HepG2 (cell line): ENCODE measurements at regions not wholly inside any gene's neighbourhood (a gene's known extent, or its start where the extent isn't known, plus 50 kb on each side); places are given as distances from the start of the nearest gene placed in this dataset.

Experiments used
- ATAC-seq: fragments of 200-7000 bp; cut with Tn5 transposase; 3 replicates; pipeline ENCODE4 v1.9.1; 2020; ENCODE audit warnings: mild to moderate bottlenecking, moderate library complexity
- BruUV-seq: library from RNA; stranded (reverse); fragments of 400-500 nt; replicated peaks from 2 replicates; lab custom pipeline; 2021; lab: Mats Ljungman, UMichigan
- CTCF ChIA-PET: fragments of 300-600 bp; formaldehyde crosslinking; extraction: SDS; loops from one replicate; lab custom pipeline; 2021; ENCODE audit warnings: low total read pairs, inconsistent platforms, low intra/inter-chr PET ratio; lab: Yijun Ruan, JAX
- POLR2A ChIA-PET: fragments of 350-600 bp; sonication (Branson Sonifier 250); formaldehyde crosslinking; loops from one replicate; lab custom pipeline; 2020; ENCODE audit warnings: antibody characterized with exemption, inconsistent platforms; lab: Yijun Ruan, JAX
- DNase-seq: peaks from one replicate; pipeline ENCODE4 v3.0.0-alpha.2; 2015; ENCODE audit warnings: low spot score
- FAIRE-seq: peaks from 3 replicates; lab custom pipeline; 2011; peaks lifted over from hg19 to GRCh38; lab: Jason Lieb, UNC
- H2AFZ ChIP-seq: one replicate; pipeline ENCODE4 v1.6.1; 2011; ENCODE audit warnings: low read length, inconsistent platforms
- H3K27ac ChIP-seq: fragments of 300-600 bp; 3 replicates; pipeline ENCODE4 v1.8.0; 2011; ENCODE audit warnings: mixed run types, mild to moderate bottlenecking, mixed read lengths, low read length, inconsistent platforms; ENCODE audit not compliant: insufficient read depth; ENCODE audit errors: extremely low read length
- H3K27me3 ChIP-seq, 2 experiments: fragments of 200-600 bp in 1 of 2; 2 replicates in 1 of 2; 3 replicates in 1 of 2; pipeline versions ENCODE4 v1.6.0 to v1.8.0; 2011; ENCODE audit warnings: low read length in 2 of 2, mild to moderate bottlenecking in 2 of 2, moderate library complexity in 2 of 2, inconsistent platforms in 1 of 2; ENCODE audit not compliant: insufficient read depth in 2 of 2, control insufficient read depth in 1 of 2
- H3K36me3 ChIP-seq, 2 experiments: fragments of 200-600 bp in 1 of 2; replicated peaks in 1 of 2; 2 replicates in 1 of 2; 3 replicates in 1 of 2; pipeline versions ENCODE4 v1.5.1 to v1.8.0; 2011; ENCODE audit warnings: low read length in 2 of 2, inconsistent platforms in 1 of 2; ENCODE audit not compliant: insufficient read depth in 2 of 2, control insufficient read depth in 1 of 2
- H3K4me1 ChIP-seq: 2 replicates; pipeline ENCODE4 v1.5.1; 2012; ENCODE audit warnings: low read length, inconsistent platforms; ENCODE audit not compliant: insufficient read depth
- H3K4me2 ChIP-seq: 2 replicates; pipeline ENCODE4 v1.6.0; 2011; ENCODE audit warnings: low read depth, low read length, inconsistent platforms
- H3K4me3 ChIP-seq, 3 experiments: fragments of 200-600 bp in 1 of 3; sonication (generic), shearing (Covaris generic) in 1 of 3; replicated peaks in 1 of 3; 2 replicates each; pipeline ENCODE4 v1.5.1; 2011 to 2016; ENCODE audit warnings: low read length in 3 of 3, inconsistent platforms in 2 of 3, low read depth in 2 of 3, mild to moderate bottlenecking in 2 of 3, control low read depth in 1 of 3, mixed read lengths in 1 of 3; ENCODE audit not compliant: insufficient read depth in 1 of 3
- H3K79me2 ChIP-seq: one replicate; pipeline ENCODE4 v1.6.1; 2011; ENCODE audit warnings: low read length, inconsistent platforms; ENCODE audit not compliant: insufficient read depth
- H3K9ac ChIP-seq: 2 replicates; pipeline ENCODE4 v1.6.0; 2011; ENCODE audit warnings: mild to moderate bottlenecking, low read depth, low read length, inconsistent platforms; ENCODE audit not compliant: insufficient read depth
- H3K9me3 ChIP-seq: 2 replicates; pipeline ENCODE4 v1.5.1; 2012; ENCODE audit warnings: mild to moderate bottlenecking, low read length
- H4K20me1 ChIP-seq: 2 replicates; pipeline ENCODE4 v1.6.0; 2011; ENCODE audit warnings: inconsistent platforms, mild to moderate bottlenecking, low read length, moderate library complexity; ENCODE audit not compliant: insufficient read depth
- MLLT10 ChIP-seq: sonication (generic); formaldehyde crosslinking; IDR thresholded peaks from 2 replicates; pipeline ENCODE4 v1.4.0; 2020; ENCODE audit warnings: missing genetic modification reagents
- SAFB2 ChIP-seq: sonication (generic); formaldehyde crosslinking; IDR thresholded peaks from 2 replicates; pipeline ENCODE4 v1.5.1; 2020; ENCODE audit warnings: missing genetic modification reagents, low read depth, mild to moderate bottlenecking, borderline replicate concordance
- SP4 ChIP-seq: sonication (generic); formaldehyde crosslinking; IDR thresholded peaks from 2 replicates; pipeline ENCODE4 v1.8.1; 2023; ENCODE audit warnings: mild to moderate bottlenecking, missing genetic modification reagents
- SRY ChIP-seq: sonication (generic); formaldehyde crosslinking; IDR thresholded peaks from 2 replicates; pipeline ENCODE4 v1.8.0; 2022; ENCODE audit warnings: mild to moderate bottlenecking, missing genetic modification reagents
- SYNCRIP ChIP-seq: fragments of 200-400 bp; formaldehyde crosslinking; IDR thresholded peaks from 2 replicates; pipeline ENCODE4 v1.6.1; 2018; ENCODE audit warnings: mild to moderate bottlenecking, low read depth, low read length; ENCODE audit not compliant: insufficient read depth
- ZFP1 ChIP-seq: IDR thresholded peaks from 2 replicates; pipeline ENCODE4 v1.6.1; 2016
- ZSCAN25 ChIP-seq: sonication (generic); formaldehyde crosslinking; IDR thresholded peaks from 2 replicates; pipeline ENCODE4 v1.8.0; 2022; ENCODE audit warnings: mild to moderate bottlenecking, missing genetic modification reagents
- ZZZ3 ChIP-seq: sonication (generic); formaldehyde crosslinking; IDR thresholded peaks from 2 replicates; pipeline ENCODE4 v1.4.0; 2020; ENCODE audit warnings: missing genetic modification reagents, mild to moderate bottlenecking, borderline replicate concordance
- WGBS: methylation state at CpG from one replicate; pipeline ENCODE4 v1.1.6; 2017; ENCODE audit warnings: low lambda C conversion rate; 5-methylcytosine and 5-hydroxymethylcytosine counted together
- in situ Hi-C: cut with HindIII; loops from 2 replicates; pipeline ENCODE4 v1.10.0; 2017; ENCODE audit warnings: low pct_unique_long_range_greater_than_20kb; ENCODE audit not compliant: extremely low pct_ligation_motif_present
- intact Hi-C: fragments of 100-400 bp; cut with micrococcal nuclease; formaldehyde crosslinking; loops from one replicate; pipeline ENCODE4 v1.10.0; 2022; ENCODE audit not compliant: unreplicated experiment
- TF ChIP-seq, protein P1 (sequence below): sonication (generic); formaldehyde crosslinking; IDR thresholded peaks from 2 replicates; pipeline ENCODE4 v1.5.0; 2020; ENCODE audit warnings: mild to moderate bottlenecking, missing genetic modification reagents, borderline replicate concordance
- TF ChIP-seq, protein P2 (sequence below): sonication (generic); formaldehyde crosslinking; IDR thresholded peaks from 2 replicates; pipeline ENCODE4 v1.4.0; 2020; ENCODE audit warnings: missing genetic modification reagents, borderline replicate concordance
- TF ChIP-seq, protein P3 (sequence below): sonication (generic); formaldehyde crosslinking; IDR thresholded peaks from 2 replicates; pipeline ENCODE4 v1.8.1; 2023; ENCODE audit warnings: mild to moderate bottlenecking, missing genetic modification reagents

GRCh38 chr5:52476346-52476745, 311.4 kb upstream of the ITGA1 start:
- in situ Hi-C loops (no loop called here), intact Hi-C loops (no loop called here)
- Histone ChIP-seq H3K79me2 (no peaks in the 10 kb centered on the region), H3K9ac (no peak overlapping the region), H3K4me1 (no peaks in the 10 kb centered on the region)
- DNase-seq (no peak), FAIRE-seq (no peak)
- WGBS = 2% methylated on average over 1 of the region's 1 CpG
- TF ChIP-seq SP4 (CRISPR knock-in tag) = no peak
- TF ChIP-seq SYNCRIP = no peak
- no peak for TF ChIP-seq SRY (CRISPR knock-in tag)
- TF ChIP-seq, all 625 proteins: peak for 0
- Histone ChIP-seq H3K9me3 (no peaks in the 10 kb centered on the region), H3K27me3 (no peaks in the 10 kb centered on the region), H3K36me3 (no peaks in the 10 kb centered on the region), H3K4me3 (no peak overlapping the region), H3K4me2 (no peak overlapping the region), H3K27ac (no peak overlapping the region), H4K20me1 (no peaks in the 10 kb centered on the region), H2AFZ (no peak overlapping the region)
- no peak for ATAC-seq
- ChIA-PET POLR2A (no interaction called here), CTCF (no interaction called here)
- BruUV-seq = no TSS peak

DNA sequence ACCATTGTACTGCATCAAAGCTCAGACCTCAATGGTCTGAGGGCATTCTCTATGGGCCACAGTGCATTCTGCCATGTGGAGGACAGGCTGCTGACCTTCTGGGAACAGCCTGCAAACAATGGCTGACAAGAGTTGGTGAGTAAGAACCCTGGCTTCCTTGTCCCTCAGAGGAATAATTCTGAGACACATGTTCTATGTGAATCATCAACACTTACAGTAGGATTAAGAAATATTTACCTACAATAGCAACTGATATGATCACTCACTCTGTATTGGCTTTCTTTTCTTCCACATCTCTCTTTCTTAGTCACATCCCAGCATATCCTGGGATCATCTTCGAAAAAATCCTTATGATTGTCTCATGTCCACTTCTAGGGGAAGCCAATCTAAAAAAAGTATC, 306.5 kb upstream of the ITGA1 start:
- Histone ChIP-seq H3K27me3 (no peaks in the 10 kb centered on the region), H3K4me3 (no peak overlapping the region), H3K4me1 (no peaks in the 10 kb centered on the region), H4K20me1 (no peaks in the 10 kb centered on the region), H3K9me3 (no peaks in the 10 kb centered on the region), H3K9ac (no peak overlapping the region), H3K36me3 (no peaks in the 10 kb centered on the region), H3K27ac (no peak overlapping the region), H2AFZ (no peak overlapping the region), H3K4me2 (no peak overlapping the region), H3K79me2 (no peaks in the 10 kb centered on the region)
- FAIRE-seq = no peak
- ChIA-PET CTCF (no interaction called here), POLR2A (no interaction called here)
- 0% methylated on average over 1 of the region's 1 CpG for WGBS
- in situ Hi-C loops = no loop called here
- intact Hi-C loops = no loop called here
- BruUV-seq = no TSS peak
- DNase-seq = no peak
- ATAC-seq = no peak
- TF ChIP-seq ZSCAN25 (no peak), MLLT10 (no peak), ZFP1 (no peak), SAFB2 (CRISPR knock-in tag) (no peak), ZZZ3 (CRISPR knock-in tag) (no peak)
- TF ChIP-seq, protein P1, sequence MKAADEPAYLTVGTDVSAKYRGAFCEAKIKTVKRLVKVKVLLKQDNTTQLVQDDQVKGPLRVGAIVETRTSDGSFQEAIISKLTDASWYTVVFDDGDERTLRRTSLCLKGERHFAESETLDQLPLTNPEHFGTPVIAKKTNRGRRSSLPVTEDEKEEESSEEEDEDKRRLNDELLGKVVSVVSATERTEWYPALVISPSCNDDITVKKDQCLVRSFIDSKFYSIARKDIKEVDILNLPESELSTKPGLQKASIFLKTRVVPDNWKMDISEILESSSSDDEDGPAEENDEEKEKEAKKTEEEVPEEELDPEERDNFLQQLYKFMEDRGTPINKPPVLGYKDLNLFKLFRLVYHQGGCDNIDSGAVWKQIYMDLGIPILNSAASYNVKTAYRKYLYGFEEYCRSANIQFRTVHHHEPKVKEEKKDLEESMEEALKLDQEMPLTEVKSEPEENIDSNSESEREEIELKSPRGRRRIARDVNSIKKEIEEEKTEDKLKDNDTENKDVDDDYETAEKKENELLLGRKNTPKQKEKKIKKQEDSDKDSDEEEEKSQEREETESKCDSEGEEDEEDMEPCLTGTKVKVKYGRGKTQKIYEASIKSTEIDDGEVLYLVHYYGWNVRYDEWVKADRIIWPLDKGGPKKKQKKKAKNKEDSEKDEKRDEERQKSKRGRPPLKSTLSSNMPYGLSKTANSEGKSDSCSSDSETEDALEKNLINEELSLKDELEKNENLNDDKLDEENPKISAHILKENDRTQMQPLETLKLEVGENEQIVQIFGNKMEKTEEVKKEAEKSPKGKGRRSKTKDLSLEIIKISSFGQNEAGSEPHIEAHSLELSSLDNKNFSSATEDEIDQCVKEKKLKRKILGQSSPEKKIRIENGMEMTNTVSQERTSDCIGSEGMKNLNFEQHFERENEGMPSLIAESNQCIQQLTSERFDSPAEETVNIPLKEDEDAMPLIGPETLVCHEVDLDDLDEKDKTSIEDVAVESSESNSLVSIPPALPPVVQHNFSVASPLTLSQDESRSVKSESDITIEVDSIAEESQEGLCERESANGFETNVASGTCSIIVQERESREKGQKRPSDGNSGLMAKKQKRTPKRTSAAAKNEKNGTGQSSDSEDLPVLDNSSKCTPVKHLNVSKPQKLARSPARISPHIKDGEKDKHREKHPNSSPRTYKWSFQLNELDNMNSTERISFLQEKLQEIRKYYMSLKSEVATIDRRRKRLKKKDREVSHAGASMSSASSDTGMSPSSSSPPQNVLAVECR = no peak
- TF ChIP-seq, protein P2, sequence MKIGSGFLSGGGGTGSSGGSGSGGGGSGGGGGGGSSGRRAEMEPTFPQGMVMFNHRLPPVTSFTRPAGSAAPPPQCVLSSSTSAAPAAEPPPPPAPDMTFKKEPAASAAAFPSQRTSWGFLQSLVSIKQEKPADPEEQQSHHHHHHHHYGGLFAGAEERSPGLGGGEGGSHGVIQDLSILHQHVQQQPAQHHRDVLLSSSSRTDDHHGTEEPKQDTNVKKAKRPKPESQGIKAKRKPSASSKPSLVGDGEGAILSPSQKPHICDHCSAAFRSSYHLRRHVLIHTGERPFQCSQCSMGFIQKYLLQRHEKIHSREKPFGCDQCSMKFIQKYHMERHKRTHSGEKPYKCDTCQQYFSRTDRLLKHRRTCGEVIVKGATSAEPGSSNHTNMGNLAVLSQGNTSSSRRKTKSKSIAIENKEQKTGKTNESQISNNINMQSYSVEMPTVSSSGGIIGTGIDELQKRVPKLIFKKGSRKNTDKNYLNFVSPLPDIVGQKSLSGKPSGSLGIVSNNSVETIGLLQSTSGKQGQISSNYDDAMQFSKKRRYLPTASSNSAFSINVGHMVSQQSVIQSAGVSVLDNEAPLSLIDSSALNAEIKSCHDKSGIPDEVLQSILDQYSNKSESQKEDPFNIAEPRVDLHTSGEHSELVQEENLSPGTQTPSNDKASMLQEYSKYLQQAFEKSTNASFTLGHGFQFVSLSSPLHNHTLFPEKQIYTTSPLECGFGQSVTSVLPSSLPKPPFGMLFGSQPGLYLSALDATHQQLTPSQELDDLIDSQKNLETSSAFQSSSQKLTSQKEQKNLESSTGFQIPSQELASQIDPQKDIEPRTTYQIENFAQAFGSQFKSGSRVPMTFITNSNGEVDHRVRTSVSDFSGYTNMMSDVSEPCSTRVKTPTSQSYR (CRISPR knock-in tag) = no peak
- TF ChIP-seq, protein P3, sequence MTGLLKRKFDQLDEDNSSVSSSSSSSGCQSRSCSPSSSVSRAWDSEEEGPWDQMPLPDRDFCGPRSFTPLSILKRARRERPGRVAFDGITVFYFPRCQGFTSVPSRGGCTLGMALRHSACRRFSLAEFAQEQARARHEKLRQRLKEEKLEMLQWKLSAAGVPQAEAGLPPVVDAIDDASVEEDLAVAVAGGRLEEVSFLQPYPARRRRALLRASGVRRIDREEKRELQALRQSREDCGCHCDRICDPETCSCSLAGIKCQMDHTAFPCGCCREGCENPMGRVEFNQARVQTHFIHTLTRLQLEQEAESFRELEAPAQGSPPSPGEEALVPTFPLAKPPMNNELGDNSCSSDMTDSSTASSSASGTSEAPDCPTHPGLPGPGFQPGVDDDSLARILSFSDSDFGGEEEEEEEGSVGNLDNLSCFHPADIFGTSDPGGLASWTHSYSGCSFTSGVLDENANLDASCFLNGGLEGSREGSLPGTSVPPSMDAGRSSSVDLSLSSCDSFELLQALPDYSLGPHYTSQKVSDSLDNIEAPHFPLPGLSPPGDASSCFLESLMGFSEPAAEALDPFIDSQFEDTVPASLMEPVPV (CRISPR knock-in tag) = no peak
